ENCODE measurements at regions not wholly inside any gene's neighbourhood (a gene's known extent, or its start where the extent isn't known, plus 50 kb on each side); places are given as distances from the start of the nearest gene placed in this dataset.

DNA sequence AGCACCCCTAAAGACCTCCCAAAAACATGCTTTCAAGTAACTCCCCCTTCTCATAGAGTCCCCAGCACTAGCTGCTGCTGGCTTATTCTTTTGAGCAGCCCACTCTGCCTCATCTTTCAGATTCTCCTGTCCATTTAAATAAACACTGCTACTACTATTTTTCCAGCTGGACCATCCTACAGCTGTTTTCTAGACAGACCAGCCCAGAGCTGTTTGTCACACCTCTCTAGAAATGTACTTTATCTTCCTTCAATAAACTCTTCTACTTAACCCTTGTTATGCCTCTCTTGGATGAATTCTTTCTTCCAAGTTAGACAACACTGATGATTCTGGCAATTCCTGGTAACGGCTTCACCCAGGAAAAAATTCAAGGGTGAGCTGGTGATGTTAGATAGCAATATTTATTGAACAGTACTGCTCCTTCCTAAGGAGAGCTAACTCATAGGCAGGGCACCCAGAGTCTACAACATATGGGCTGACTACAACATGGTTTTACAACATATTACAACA, 995.7 kb downstream of the LRFN5 start:
- Histone ChIP-seq H2AFZ (ENCODE audit: low read depth, low read length) (no peak overlapping the region), H3K4me3 (ENCODE audit: low read length) (no peak overlapping the region), H3K4me1 (ENCODE audit: insufficient read depth, low read length) (no peaks in the 10 kb centered on the region), H3K27me3 (ENCODE audit: insufficient read depth, low read length) (no peaks in the 10 kb centered on the region), H3K9me3 (ENCODE audit: low read length) (no peaks in the 10 kb centered on the region), H3K36me3 (ENCODE audit: insufficient read depth, low read length) (no peaks in the 10 kb centered on the region)

DNA sequence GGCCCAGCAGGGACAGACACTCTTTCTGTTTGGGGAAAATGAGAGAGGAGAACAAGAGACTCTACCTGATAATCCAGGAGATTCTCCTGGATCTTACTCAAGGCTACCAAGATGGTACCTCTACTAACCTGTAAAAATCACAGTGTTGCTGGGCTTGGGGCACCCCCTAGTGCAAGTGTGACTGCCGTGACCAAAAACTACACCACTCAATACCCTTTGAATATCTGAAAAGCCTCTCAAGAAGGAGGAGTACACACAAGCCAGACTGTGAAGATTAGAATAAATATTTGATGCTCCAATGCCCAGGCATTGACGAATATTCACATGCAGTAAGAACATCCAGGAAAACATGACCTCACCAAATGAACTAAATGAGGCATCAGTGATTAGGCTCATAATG, 965.4 kb downstream of the LRFN5 start:
- no peak overlapping the region for H2AFZ ChIP-seq (ENCODE audit: low read depth, low read length)
- H3K4me1 ChIP-seq (ENCODE audit: insufficient read depth, low read length): no peaks in the 10 kb centered on the region
- no peaks in the 10 kb centered on the region for H3K9me3 ChIP-seq (ENCODE audit: low read length)
- H3K36me3 ChIP-seq (ENCODE audit: insufficient read depth, low read length): no peaks in the 10 kb centered on the region
- H3K4me3 ChIP-seq (ENCODE audit: low read length): no peak overlapping the region
- H3K27me3 ChIP-seq (ENCODE audit: insufficient read depth, low read length): no peaks in the 10 kb centered on the region

DNA sequence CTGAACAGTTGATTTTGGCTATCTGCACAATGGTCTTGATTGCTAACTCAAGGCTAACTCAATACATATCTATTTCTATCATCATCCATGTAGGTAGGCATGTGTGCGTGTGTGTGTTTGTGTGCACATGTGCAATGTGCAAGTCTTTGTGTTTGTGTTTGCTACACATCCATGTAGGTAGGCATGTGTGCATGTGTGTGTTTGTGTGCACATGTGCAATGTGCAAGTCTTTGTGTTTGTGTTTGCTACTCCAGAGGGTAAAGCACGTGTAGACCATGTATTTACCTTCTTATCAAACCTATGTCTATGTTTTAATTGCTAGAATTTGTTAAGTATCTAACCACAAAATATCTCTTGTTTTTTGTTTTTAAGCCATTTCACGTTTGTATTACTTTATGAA, 962.6 kb downstream of the LRFN5 start:
- no peaks in the 10 kb centered on the region for H3K27me3 ChIP-seq (ENCODE audit: insufficient read depth, low read length)

DNA sequence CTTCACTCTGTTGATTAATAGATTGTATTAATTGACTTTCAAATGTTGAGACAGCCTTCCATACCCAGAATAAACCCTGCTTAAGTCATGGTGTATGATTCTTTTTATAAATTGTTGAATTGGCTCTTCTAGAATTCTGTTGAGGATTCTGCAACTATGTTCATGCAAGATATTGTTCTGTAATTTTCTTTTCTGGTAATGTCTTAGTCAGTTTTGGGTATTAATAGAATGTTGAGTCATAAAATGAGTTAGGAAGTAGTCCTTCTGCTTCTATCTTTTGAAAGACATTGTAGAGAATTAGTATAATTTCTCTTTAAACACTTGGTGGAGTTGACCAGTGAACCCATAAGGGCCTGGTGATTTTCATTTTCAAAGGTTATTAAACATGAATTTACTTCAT, 958.9 kb downstream of the LRFN5 start:
- H3K4me3 ChIP-seq (ENCODE audit: low read length): no peak overlapping the region
- no peaks in the 10 kb centered on the region for H3K36me3 ChIP-seq (ENCODE audit: insufficient read depth, low read length)
- no peaks in the 10 kb centered on the region for H3K9me3 ChIP-seq (ENCODE audit: low read length)
- H3K4me1 ChIP-seq (ENCODE audit: insufficient read depth, low read length): peaks cover 4% of the 10 kb centered on the region
- no peak overlapping the region for H2AFZ ChIP-seq (ENCODE audit: low read depth, low read length)
- H3K27me3 ChIP-seq (ENCODE audit: insufficient read depth, low read length): no peaks in the 10 kb centered on the region

More for the DNA sequence above, 962.6 kb downstream of the LRFN5 start:
- no peaks in the 10 kb centered on the region for H3K36me3 ChIP-seq (ENCODE audit: insufficient read depth, low read length)
- no peaks in the 10 kb centered on the region for H3K9me3 ChIP-seq (ENCODE audit: low read length)
- H3K4me1 ChIP-seq (ENCODE audit: insufficient read depth, low read length): no peaks in the 10 kb centered on the region
- no peak overlapping the region for H2AFZ ChIP-seq (ENCODE audit: low read depth, low read length)
- H3K4me3 ChIP-seq (ENCODE audit: low read length): no peak overlapping the region

DNA sequence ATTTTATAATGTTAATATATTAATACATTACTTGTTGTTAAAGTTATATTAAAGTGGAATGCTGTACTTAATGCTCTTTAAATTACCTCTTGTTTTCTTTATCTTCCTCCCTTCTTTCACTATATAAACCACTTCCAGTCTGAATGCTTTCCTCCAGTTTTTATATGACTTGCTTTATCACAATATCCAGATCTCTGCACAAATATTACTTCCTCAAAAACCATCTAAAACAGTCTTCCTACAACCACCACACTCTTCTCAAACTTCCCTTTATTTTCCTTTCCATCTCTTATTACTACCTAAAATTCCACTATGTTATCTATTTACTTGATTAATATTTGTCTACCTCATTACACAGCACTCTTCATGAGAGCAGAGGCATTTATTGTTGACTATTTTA, 956.6 kb downstream of the LRFN5 start:
- Histone ChIP-seq H3K4me1 (ENCODE audit: insufficient read depth, low read length) (peaks cover 4% of the 10 kb centered on the region), H3K27me3 (ENCODE audit: insufficient read depth, low read length) (no peaks in the 10 kb centered on the region), H2AFZ (ENCODE audit: low read depth, low read length) (no peak overlapping the region)

DNA sequence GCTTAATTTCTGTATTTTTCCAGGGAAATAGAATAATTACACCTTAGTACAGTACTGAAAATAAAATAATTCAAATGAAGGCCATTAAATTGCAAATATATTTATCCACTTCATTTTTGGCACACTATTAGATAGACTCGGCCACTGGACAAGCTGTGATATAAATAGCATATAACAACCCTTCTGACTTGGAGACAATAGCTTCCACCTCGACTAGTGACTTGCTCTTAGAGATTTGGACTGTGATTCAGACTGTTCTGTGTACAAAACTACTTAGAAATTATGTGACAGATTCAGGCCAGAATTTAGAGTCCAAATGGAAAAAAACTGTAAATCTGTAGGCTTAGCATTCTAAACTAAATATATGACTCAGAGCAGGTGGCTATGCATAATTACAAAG, 949.9 kb downstream of the LRFN5 start:
- no peaks in the 10 kb centered on the region for H3K4me1 ChIP-seq (ENCODE audit: insufficient read depth, low read length)
- no peaks in the 10 kb centered on the region for H3K36me3 ChIP-seq (ENCODE audit: insufficient read depth, low read length)
- H2AFZ ChIP-seq (ENCODE audit: low read depth, low read length): no peak overlapping the region
- H3K9me3 ChIP-seq (ENCODE audit: low read length): no peaks in the 10 kb centered on the region
- no peak overlapping the region for H3K4me3 ChIP-seq (ENCODE audit: low read length)
- no peaks in the 10 kb centered on the region for H3K27me3 ChIP-seq (ENCODE audit: insufficient read depth, low read length)

More for the DNA sequence above, 956.6 kb downstream of the LRFN5 start:
- no peak overlapping the region for H3K4me3 ChIP-seq (ENCODE audit: low read length)
- no peaks in the 10 kb centered on the region for H3K9me3 ChIP-seq (ENCODE audit: low read length)
- H3K36me3 ChIP-seq (ENCODE audit: insufficient read depth, low read length): no peaks in the 10 kb centered on the region

DNA sequence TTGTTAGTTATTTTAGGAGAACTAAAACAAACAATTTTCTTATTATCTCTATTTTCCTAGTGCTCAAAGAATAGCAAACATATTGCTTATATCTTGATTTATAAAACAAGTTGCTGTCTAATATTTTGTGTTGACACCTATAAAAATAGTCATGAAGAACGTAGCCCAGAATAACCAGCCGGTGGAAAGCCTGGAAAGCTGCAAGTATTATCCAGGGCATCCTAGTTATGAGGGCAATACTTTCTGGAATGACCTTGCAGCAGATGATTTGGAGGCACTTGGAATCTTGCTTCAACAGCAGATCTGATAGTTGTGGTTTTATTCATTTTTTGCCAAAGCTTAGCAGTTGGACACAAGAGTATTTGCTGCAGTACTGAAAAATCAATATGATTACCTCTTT, 948.7 kb downstream of the LRFN5 start:
- Histone ChIP-seq H3K4me1 (ENCODE audit: insufficient read depth, low read length) (no peaks in the 10 kb centered on the region), H3K36me3 (ENCODE audit: insufficient read depth, low read length) (no peaks in the 10 kb centered on the region), H2AFZ (ENCODE audit: low read depth, low read length) (no peak overlapping the region), H3K27me3 (ENCODE audit: insufficient read depth, low read length) (no peaks in the 10 kb centered on the region), H3K4me3 (ENCODE audit: low read length) (no peak overlapping the region), H3K9me3 (ENCODE audit: low read length) (no peaks in the 10 kb centered on the region)

DNA sequence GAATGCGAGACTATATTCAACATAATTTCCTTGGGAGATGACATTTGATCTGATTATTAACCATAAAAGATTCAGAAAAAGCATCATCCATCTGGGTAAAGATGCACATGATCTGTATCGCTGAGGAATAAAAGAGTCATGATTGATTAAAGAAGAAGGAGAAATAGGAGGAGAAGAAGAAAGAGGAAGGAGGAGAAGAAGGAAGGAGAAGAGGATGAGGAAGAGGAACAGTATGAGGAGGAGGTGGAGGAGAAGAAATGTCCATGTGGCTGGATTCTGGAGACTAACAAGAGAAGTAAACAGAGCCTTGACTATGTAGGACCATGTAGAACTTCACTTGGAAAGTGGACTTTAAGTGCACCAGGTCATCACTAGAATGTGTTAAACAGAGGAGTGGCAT, 947.4 kb downstream of the LRFN5 start:
- no peaks in the 10 kb centered on the region for H3K9me3 ChIP-seq (ENCODE audit: low read length)
- no peaks in the 10 kb centered on the region for H3K4me1 ChIP-seq (ENCODE audit: insufficient read depth, low read length)
- no peaks in the 10 kb centered on the region for H3K27me3 ChIP-seq (ENCODE audit: insufficient read depth, low read length)
- no peak overlapping the region for H2AFZ ChIP-seq (ENCODE audit: low read depth, low read length)
- no peaks in the 10 kb centered on the region for H3K36me3 ChIP-seq (ENCODE audit: insufficient read depth, low read length)
- H3K4me3 ChIP-seq (ENCODE audit: low read length): no peak overlapping the region

DNA sequence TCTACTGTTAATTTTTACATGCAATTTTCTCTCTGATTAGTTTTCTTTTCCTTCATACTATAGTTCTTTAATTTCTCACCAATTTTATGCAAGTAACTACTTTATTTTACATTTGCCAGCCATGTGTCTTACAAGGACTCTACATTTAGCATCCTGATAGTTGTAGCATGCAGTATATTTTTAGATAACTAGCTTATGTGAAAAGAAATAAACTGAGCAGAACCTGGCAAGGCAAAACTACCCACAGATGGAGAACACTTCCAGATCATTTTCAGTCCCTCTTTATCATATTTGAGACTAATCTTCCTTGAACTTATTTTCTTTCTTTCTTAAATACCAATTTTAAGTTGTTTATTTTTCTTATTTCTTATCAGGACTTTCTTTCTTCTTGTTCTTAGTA, 943.6 kb downstream of the LRFN5 start:
- no peaks in the 10 kb centered on the region for H3K27me3 ChIP-seq (ENCODE audit: insufficient read depth, low read length)
- no peaks in the 10 kb centered on the region for H3K36me3 ChIP-seq (ENCODE audit: insufficient read depth, low read length)
- H3K4me1 ChIP-seq (ENCODE audit: insufficient read depth, low read length): no peaks in the 10 kb centered on the region
- no peak overlapping the region for H2AFZ ChIP-seq (ENCODE audit: low read depth, low read length)
- no peaks in the 10 kb centered on the region for H3K9me3 ChIP-seq (ENCODE audit: low read length)
- no peak overlapping the region for H3K4me3 ChIP-seq (ENCODE audit: low read length)

DNA sequence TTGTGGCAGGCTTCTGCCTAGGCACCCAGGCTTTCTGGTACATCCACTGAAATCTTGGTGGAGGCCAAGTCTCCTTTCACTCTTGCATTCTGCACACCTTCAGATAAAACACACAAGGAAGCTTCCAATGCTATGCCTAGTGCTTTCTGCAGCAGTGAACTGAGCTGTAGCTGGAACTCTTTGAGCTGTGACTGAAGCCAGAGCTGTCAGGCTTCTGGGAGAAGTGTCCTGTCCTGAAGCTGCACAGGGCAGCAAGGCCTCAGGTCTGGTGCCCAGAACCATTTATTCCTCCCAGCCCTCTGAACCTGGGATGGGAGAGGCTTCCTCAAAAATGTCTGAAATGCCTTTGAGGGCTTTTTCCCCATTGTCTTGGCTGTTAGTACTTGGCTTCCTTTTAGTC, 941.7 kb downstream of the LRFN5 start:
- Histone ChIP-seq H3K27me3 (ENCODE audit: insufficient read depth, low read length) (no peaks in the 10 kb centered on the region), H3K4me1 (ENCODE audit: insufficient read depth, low read length) (no peaks in the 10 kb centered on the region), H3K9me3 (ENCODE audit: low read length) (no peaks in the 10 kb centered on the region), H2AFZ (ENCODE audit: low read depth, low read length) (no peak overlapping the region), H3K36me3 (ENCODE audit: insufficient read depth, low read length) (no peaks in the 10 kb centered on the region), H3K4me3 (ENCODE audit: low read length) (no peak overlapping the region)

DNA sequence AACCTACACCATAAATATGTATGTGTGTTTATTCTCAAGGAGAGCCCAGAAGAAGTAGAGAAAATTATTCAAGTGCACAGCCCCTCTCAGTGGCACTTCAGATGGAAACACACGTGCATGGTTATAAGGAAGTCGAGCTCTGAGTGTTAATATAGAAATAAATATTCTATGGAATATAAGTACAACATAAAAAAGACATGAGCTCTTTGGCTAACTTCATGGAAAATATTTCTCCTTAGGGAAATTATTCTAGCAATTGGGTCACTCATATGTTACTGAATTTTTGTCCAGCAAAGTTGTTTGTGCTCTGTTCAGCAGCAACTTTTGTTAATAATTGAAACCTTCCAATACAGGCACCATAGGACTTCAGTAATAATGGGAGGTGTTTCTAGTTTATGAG, 939.0 kb downstream of the LRFN5 start:
- no peaks in the 10 kb centered on the region for H3K4me1 ChIP-seq (ENCODE audit: insufficient read depth, low read length)
- no peak overlapping the region for H3K4me3 ChIP-seq (ENCODE audit: low read length)
- no peaks in the 10 kb centered on the region for H3K27me3 ChIP-seq (ENCODE audit: insufficient read depth, low read length)
- no peaks in the 10 kb centered on the region for H3K9me3 ChIP-seq (ENCODE audit: low read length)
- H2AFZ ChIP-seq (ENCODE audit: low read depth, low read length): no peak overlapping the region
- no peaks in the 10 kb centered on the region for H3K36me3 ChIP-seq (ENCODE audit: insufficient read depth, low read length)

DNA sequence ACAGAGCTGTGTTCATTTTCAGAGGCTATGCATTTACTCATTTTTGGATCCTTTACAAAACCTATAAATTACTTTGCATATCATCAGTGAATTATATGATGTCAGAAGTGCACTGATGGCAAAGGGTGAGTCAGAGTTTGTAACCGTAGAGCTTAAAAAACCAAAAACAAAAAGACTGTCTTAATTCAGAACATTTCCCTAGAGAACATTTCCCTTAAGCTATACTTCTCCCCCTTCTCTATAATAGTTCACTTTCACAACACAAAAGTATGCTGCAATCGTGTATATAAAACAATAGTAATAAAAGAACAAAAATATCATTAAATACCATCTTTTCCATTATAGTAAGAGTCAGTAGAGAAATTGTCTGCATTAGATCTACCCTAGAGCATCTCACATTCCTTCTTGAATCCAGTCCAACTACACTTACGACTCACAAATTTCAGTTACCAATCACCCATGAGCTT, 934.9 kb downstream of the LRFN5 start:
- H3K9me3 ChIP-seq (ENCODE audit: low read length): no peaks in the 10 kb centered on the region
- H3K36me3 ChIP-seq (ENCODE audit: insufficient read depth, low read length): no peaks in the 10 kb centered on the region
- no peak overlapping the region for H3K4me3 ChIP-seq (ENCODE audit: low read length)
- H3K4me1 ChIP-seq (ENCODE audit: insufficient read depth, low read length): no peaks in the 10 kb centered on the region
- no peak overlapping the region for H2AFZ ChIP-seq (ENCODE audit: low read depth, low read length)
- no peaks in the 10 kb centered on the region for H3K27me3 ChIP-seq (ENCODE audit: insufficient read depth, low read length)

DNA sequence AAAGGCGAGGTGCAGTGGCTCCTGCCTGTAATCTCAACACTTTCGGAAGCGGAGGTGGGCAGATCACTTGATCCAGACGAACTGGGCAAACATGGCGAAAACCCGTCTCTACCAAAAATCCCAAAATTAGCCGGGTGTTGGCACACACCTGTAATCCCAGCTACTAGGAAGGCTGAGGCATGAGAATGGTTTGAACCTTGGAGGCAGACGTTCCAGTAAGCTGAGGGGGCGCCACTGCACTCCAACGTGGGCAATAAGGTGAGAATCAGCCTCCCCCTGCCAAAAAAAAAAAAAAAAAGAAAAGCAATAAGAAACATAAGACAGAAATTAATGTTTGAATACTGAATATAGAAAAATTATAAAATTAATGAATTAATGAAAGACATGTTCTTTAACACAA, 928.7 kb downstream of the LRFN5 start:
- H2AFZ ChIP-seq (ENCODE audit: low read depth, low read length): no peak overlapping the region
- no peaks in the 10 kb centered on the region for H3K4me1 ChIP-seq (ENCODE audit: insufficient read depth, low read length)
- H3K36me3 ChIP-seq (ENCODE audit: insufficient read depth, low read length): no peaks in the 10 kb centered on the region
- no peak overlapping the region for H3K4me3 ChIP-seq (ENCODE audit: low read length)
- no peaks in the 10 kb centered on the region for H3K9me3 ChIP-seq (ENCODE audit: low read length)
- no peaks in the 10 kb centered on the region for H3K27me3 ChIP-seq (ENCODE audit: insufficient read depth, low read length)

DNA sequence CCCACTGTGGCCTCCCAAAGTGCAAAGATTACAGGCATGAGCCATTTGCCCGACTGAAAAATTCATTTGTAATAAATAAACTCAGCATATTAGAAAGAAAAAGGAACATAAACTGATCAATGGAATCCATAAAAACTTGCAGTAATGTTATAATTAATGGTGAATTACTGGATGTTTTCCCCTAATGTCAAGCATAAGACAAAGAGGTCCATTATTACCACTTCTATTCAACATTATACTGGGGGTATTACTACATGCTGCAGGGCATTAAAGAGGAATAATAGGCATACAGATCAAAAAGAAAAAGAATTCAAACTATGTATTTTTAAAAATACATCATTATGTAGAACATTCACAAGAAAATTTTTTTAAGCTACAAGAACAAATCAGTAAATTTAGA, 926.8 kb downstream of the LRFN5 start:
- Histone ChIP-seq H3K4me1 (ENCODE audit: insufficient read depth, low read length) (no peaks in the 10 kb centered on the region), H3K4me3 (ENCODE audit: low read length) (no peak overlapping the region), H3K27me3 (ENCODE audit: insufficient read depth, low read length) (no peaks in the 10 kb centered on the region), H3K9me3 (ENCODE audit: low read length) (no peaks in the 10 kb centered on the region), H2AFZ (ENCODE audit: low read depth, low read length) (no peak overlapping the region), H3K36me3 (ENCODE audit: insufficient read depth, low read length) (no peaks in the 10 kb centered on the region)

Measured in neuron (in vitro differentiated cells).